Endothelial cell of umbilical vein (primary cell): ENCODE measurements at regions not wholly inside any gene's neighbourhood (a gene's known extent, or its start where the extent isn't known, plus 50 kb on each side); places are given as distances from the start of the nearest gene placed in this dataset.

Experiments
- BruUV-seq: library from RNA; stranded (reverse); fragments of 400-500 nt; replicated peaks from 2 replicates; lab custom pipeline; 2021; lab: Mats Ljungman, UMichigan
- CTCF ChIA-PET: fragments of 300-600, 350-600 bp; sonication (Branson Sonifier 250); formaldehyde crosslinking; loops from one replicate; lab custom pipeline; 2021; ENCODE audit warnings: antibody characterized with exemption, inconsistent platforms; lab: Charles Lee
- POLR2A ChIA-PET: fragments of 300-600, 350-600 bp; sonication (Branson Sonifier 250); formaldehyde crosslinking; loops from one replicate; lab custom pipeline; 2021; ENCODE audit warnings: antibody characterized with exemption, inconsistent platforms; lab: Charles Lee
- DNase-seq: peaks from one replicate; pipeline ENCODE4 v3.0.0-alpha.2; 2011; ENCODE audit warnings: low read depth, low spot score
- FAIRE-seq: peaks from 2 replicates; lab custom pipeline; 2011; peaks lifted over from hg19 to GRCh38; lab: Jason Lieb, UNC
- H2AFZ ChIP-seq: 2 replicates; pipeline ENCODE4 v1.6.0; 2012; ENCODE audit warnings: low read depth, low read length, control low read depth, inconsistent platforms
- H3K27ac ChIP-seq: 2 replicates; pipeline ENCODE4 v1.5.1; 2011; ENCODE audit warnings: low read depth, mild to moderate bottlenecking, control low read depth, low read length, moderate library complexity; ENCODE audit not compliant: insufficient read depth
- H3K27me3 ChIP-seq, 2 experiments: 2 replicates each; pipeline versions ENCODE4 v1.6.0 to v1.6.1; 2011; ENCODE audit warnings: low read length in 2 of 2, mixed read lengths in 1 of 2; ENCODE audit not compliant: control insufficient read depth in 2 of 2, insufficient read depth in 2 of 2
- H3K36me3 ChIP-seq, 2 experiments: 2 replicates in 1 of 2; 3 replicates in 1 of 2; pipeline ENCODE4 v1.5.1; 2011; ENCODE audit warnings: low read length in 2 of 2, mild to moderate bottlenecking in 1 of 2, moderate library complexity in 1 of 2; ENCODE audit not compliant: control insufficient read depth in 2 of 2, insufficient read depth in 2 of 2; ENCODE audit errors: extremely low read depth in 1 of 2
- H3K4me1 ChIP-seq: 3 replicates; pipeline ENCODE4 v1.5.1; 2011; ENCODE audit warnings: mild to moderate bottlenecking, low read length; ENCODE audit not compliant: control insufficient read depth, insufficient read depth; ENCODE audit errors: extremely low read depth
- H3K4me2 ChIP-seq: 2 replicates; pipeline ENCODE4 v1.6.1; 2011; ENCODE audit warnings: low read length, control low read depth, mixed read lengths; ENCODE audit not compliant: insufficient read depth
- H3K4me3 ChIP-seq, 3 experiments: fragments of 200-600 bp in 1 of 3; sonication (generic), shearing (Covaris generic) in 1 of 3; replicated peaks in 1 of 3; 2 replicates each; pipeline ENCODE4 v1.5.1; 2011 to 2016; ENCODE audit warnings: control low read depth in 3 of 3, low read length in 3 of 3, mild to moderate bottlenecking in 2 of 3, inconsistent platforms in 1 of 3, low read depth in 1 of 3, moderate library complexity in 1 of 3; ENCODE audit not compliant: insufficient read depth in 1 of 3
- H3K79me2 ChIP-seq: 2 replicates; pipeline ENCODE4 v1.6.0; 2012; ENCODE audit warnings: low read length, inconsistent platforms; ENCODE audit not compliant: control insufficient read depth, insufficient read depth
- H3K9ac ChIP-seq: replicated peaks from 2 replicates; pipeline ENCODE3; 2011; ENCODE audit warnings: low read length, control low read depth; ENCODE audit not compliant: insufficient read depth; ENCODE audit errors: extremely low read depth
- H3K9me1 ChIP-seq: replicated peaks from 3 replicates; pipeline ENCODE4 v1.6.0; 2011; ENCODE audit warnings: mild to moderate bottlenecking, low read length; ENCODE audit not compliant: control insufficient read depth, insufficient read depth; ENCODE audit errors: extremely low read depth
- H3K9me3 ChIP-seq: replicated peaks from 2 replicates; pipeline ENCODE4 v1.5.1; 2012; ENCODE audit warnings: low read length, inconsistent platforms; ENCODE audit not compliant: control insufficient read depth, insufficient read depth
- H4K20me1 ChIP-seq: replicated peaks from 2 replicates; pipeline ENCODE3; 2011; ENCODE audit warnings: mild to moderate bottlenecking, low read length; ENCODE audit not compliant: control insufficient read depth, insufficient read depth; ENCODE audit errors: extremely low read depth
- CTCF ChIP-seq, 2 donors: IDR thresholded peaks; 1 replicate in 1 of 2; 2 replicates in 1 of 2; pipeline ENCODE4 v1.5.1; 2011; ENCODE audit warnings: low read length in 2 of 2, mild to moderate bottlenecking in 2 of 2, moderate library complexity in 2 of 2, control low read depth in 1 of 2, inconsistent platforms in 1 of 2, low read depth in 1 of 2; ENCODE audit not compliant: insufficient read depth in 1 of 2; ENCODE audit errors: extremely low read depth in 1 of 2
- EZH2 ChIP-seq: IDR thresholded peaks from 2 replicates; pipeline ENCODE4 v1.6.1; 2012; ENCODE audit warnings: borderline replicate concordance, low read depth, mild to moderate bottlenecking, moderate library complexity, low read length, inconsistent platforms; ENCODE audit not compliant: severe bottlenecking
- FOS ChIP-seq: IDR thresholded peaks from 2 replicates; pipeline ENCODE4 v1.6.1; 2011; ENCODE audit warnings: mild to moderate bottlenecking, low read length, moderate library complexity, borderline replicate concordance; ENCODE audit not compliant: insufficient read depth
- GATA2 ChIP-seq: IDR thresholded peaks from 2 replicates; pipeline ENCODE4 v1.7.0; 2011; ENCODE audit warnings: low read depth, mild to moderate bottlenecking, moderate library complexity, mixed read lengths, low read length; ENCODE audit not compliant: insufficient read length, insufficient read depth
- JUN ChIP-seq: IDR thresholded peaks from 2 replicates; pipeline ENCODE4 v1.6.1; 2011; ENCODE audit warnings: borderline replicate concordance, low read depth; ENCODE audit not compliant: insufficient read length, insufficient read depth
- MAX ChIP-seq: IDR thresholded peaks from 2 replicates; pipeline ENCODE4 v1.6.1; 2011; ENCODE audit not compliant: insufficient read depth, insufficient read length
- MYC ChIP-seq: IDR thresholded peaks from one replicate; pipeline ENCODE4 v1.6.1; 2011; ENCODE audit warnings: mild to moderate bottlenecking, low read depth, low read length
- POLR2A ChIP-seq: IDR thresholded peaks from 2 replicates; pipeline ENCODE4 v1.6.1; 2012; ENCODE audit warnings: low read depth, mild to moderate bottlenecking, control low read depth, low read length
- POLR2AphosphoS5 ChIP-seq: IDR thresholded peaks from 2 replicates; pipeline ENCODE4 v1.6.1; 2012; ENCODE audit warnings: low read depth, mild to moderate bottlenecking, control low read depth, low read length, moderate library complexity; ENCODE audit not compliant: insufficient read depth
- dilution Hi-C: fragments of 300-500 bp; cut with MboI; formaldehyde crosslinking; loops from one replicate; pipeline ENCODE4 v1.15.0; 2019; ENCODE audit warnings: low sequenced_read_pairs; ENCODE audit not compliant: extremely low pct_ligation_motif_present
- intact Hi-C: fragments of 100-400 bp; cut with micrococcal nuclease; formaldehyde crosslinking; loops from one replicate; pipeline ENCODE4 v1.10.0; 2022

GRCh38 chrY:7463711-7464110, 552.2 kb upstream of the AMELY start:
- H3K9me3 ChIP-seq = no peaks in the 10 kb centered on the region
- BruUV-seq = no TSS peak
- peaks cover 12% of the 10 kb centered on the region for H3K4me1 ChIP-seq
- no peak overlapping the region for H3K4me2 ChIP-seq
- no peaks in the 10 kb centered on the region for H4K20me1 ChIP-seq
- FAIRE-seq = no peak
- H3K36me3 ChIP-seq = no peaks in the 10 kb centered on the region
- POLR2A ChIA-PET = no interaction called here
- no peak overlapping the region for H2AFZ ChIP-seq
- CTCF ChIA-PET = no interaction called here
- H3K27me3 ChIP-seq = no peaks in the 10 kb centered on the region
- H3K9me1 ChIP-seq = no peaks in the 10 kb centered on the region
- H3K9ac ChIP-seq = no peak overlapping the region
- dilution Hi-C loops = no loop called here
- TF ChIP-seq MYC (no peak), GATA2 (no peak), POLR2AphosphoS5 (no peak), FOS (no peak), POLR2A (no peak), JUN (no peak), MAX (no peak), EZH2 (no peak)
- H3K4me3 ChIP-seq = no peak overlapping the region
- no peak for DNase-seq
- intact Hi-C loops = no loop called here
- H3K27ac ChIP-seq = no peak overlapping the region
- H3K79me2 ChIP-seq = no peaks in the 10 kb centered on the region

GRCh38 chrY:7463196-7463595, 551.6 kb upstream of the AMELY start:
- FAIRE-seq = no peak
- no peak overlapping the region for H2AFZ ChIP-seq
- H3K9ac ChIP-seq = no peak overlapping the region
- no peak overlapping the region for H3K4me2 ChIP-seq
- H3K79me2 ChIP-seq = no peaks in the 10 kb centered on the region
- no peaks in the 10 kb centered on the region for H3K36me3 ChIP-seq
- H3K27ac ChIP-seq = no peak overlapping the region
- no peaks in the 10 kb centered on the region for H3K9me1 ChIP-seq
- ChIA-PET CTCF (no interaction called here), POLR2A (no interaction called here)
- TF ChIP-seq POLR2A = no peak
- TF ChIP-seq EZH2 = no peak
- TF ChIP-seq CTCF (IDR thresholded peaks at IDR 0.05; ENCODE audit: extremely low read depth in 1 of 2, insufficient read depth in 1 of 2, low read depth in 1 of 2, low read length in 2 of 2) = no peak
- no peak for TF ChIP-seq MYC
- TF ChIP-seq MAX = no peak
- no peak for TF ChIP-seq FOS
- TF ChIP-seq JUN = no peak
- no peak for TF ChIP-seq POLR2AphosphoS5
- no peak for TF ChIP-seq GATA2
- no peak overlapping the region for H3K4me3 ChIP-seq
- H3K9me3 ChIP-seq = no peaks in the 10 kb centered on the region
- H4K20me1 ChIP-seq = no peaks in the 10 kb centered on the region
- DNase-seq = no peak
- intact Hi-C loops = no loop called here
- dilution Hi-C loops = no loop called here
- H3K4me1 ChIP-seq = peaks cover 17% of the 10 kb centered on the region
- BruUV-seq = no TSS peak
- H3K27me3 ChIP-seq = no peaks in the 10 kb centered on the region
